ENCODE measurements at regions not wholly inside any gene's neighbourhood (a gene's known extent, or its start where the extent isn't known, plus 50 kb on each side); places are given as distances from the start of the nearest gene placed in this dataset.

GRCh38 chr7:94054130-94054529 is 50.0 kb upstream of the BET1 start:
- no peak overlapping the region for H3K4me2 ChIP-seq (ENCODE audit: insufficient read depth, low read length)
- no TSS peak for BruUV-seq (replicated peaks)
- H3K36me3 ChIP-seq (ENCODE audit: control insufficient read depth, insufficient read depth, low read length): no peaks in the 10 kb centered on the region
- no peak overlapping the region for H3K27ac ChIP-seq (ENCODE audit: extremely low read depth, low read depth, low read length)
- ChIA-PET POLR2A (no interaction called here), CTCF (ENCODE audit: low intra/inter-chr PET ratio) (no interaction called here)
- no peak for FAIRE-seq
- WGBS (ENCODE audit: insufficient coverage, low coverage, missing lambda C conversion rate): 5% methylated on average over 4 of the region's 4 CpGs
- no peak overlapping the region for H3K9ac ChIP-seq (ENCODE audit: insufficient read depth in 1 of 2, low read depth in 2 of 2, low read length in 2 of 2)
- H3K4me1 ChIP-seq (replicated peaks in 1 of 2; ENCODE audit: control insufficient read depth in 2 of 2, insufficient read depth in 2 of 2, low read length in 2 of 2): no peaks in the 10 kb centered on the region
- H3K27me3 ChIP-seq (ENCODE audit: control insufficient read depth in 2 of 2, insufficient read depth in 2 of 2, low read length in 2 of 2): no peaks in the 10 kb centered on the region; a peak in 1 of 5 replicates
- H3K79me2 ChIP-seq (ENCODE audit: control insufficient read depth, insufficient read depth, low read length): no peaks in the 10 kb centered on the region
- intact Hi-C loops (cut with micrococcal nuclease) (no loop called here), in situ Hi-C loops (cut with MboI) (no loop called here)
- no peak for DNase-seq (ENCODE audit: extremely low read depth in 1 of 4, low spot score in 3 of 4)
- no peak for ATAC-seq
- no peaks in the 10 kb centered on the region for H4K20me1 ChIP-seq (replicated peaks; ENCODE audit: control insufficient read depth, insufficient read depth, low read length)
- H2AFZ ChIP-seq (ENCODE audit: low read depth, low read length): no peak overlapping the region
- no peaks in the 10 kb centered on the region for H3K9me1 ChIP-seq (ENCODE audit: control insufficient read depth, insufficient read depth, low read length)
- no peaks in the 10 kb centered on the region for H3K9me3 ChIP-seq (replicated peaks; ENCODE audit: control insufficient read depth, insufficient read depth, low read depth, low read length)
- no peak overlapping the region for H3K4me3 ChIP-seq
- TF ChIP-seq ZNF24 (IDR thresholded peaks at IDR 0.05): no peak
- no peak for TF ChIP-seq SNIP1 (IDR thresholded peaks at IDR 0.05; ENCODE audit: low read depth)
- no peak for TF ChIP-seq ATF6 (CRISPR knock-in tag; IDR thresholded peaks at IDR 0.05)
- no peak for TF ChIP-seq CREB5 (CRISPR knock-in tag; IDR thresholded peaks at IDR 0.05)
- TF ChIP-seq AFF4 (CRISPR knock-in tag; IDR thresholded peaks at IDR 0.05): no peak
- TF ChIP-seq PRDM10 (IDR thresholded peaks at IDR 0.05; ENCODE audit: partially characterized antibody): no peak
- TF ChIP-seq GABPB2 (CRISPR knock-in tag; conservative IDR thresholded peaks at IDR 0.05): no peak
- no peak for TF ChIP-seq CCNT2 (IDR thresholded peaks at IDR 0.05; ENCODE audit: borderline replicate concordance, extremely low read depth, insufficient read length, low read depth, low read length)
- TF ChIP-seq RAD51 (IDR thresholded peaks at IDR 0.05; ENCODE audit: borderline replicate concordance, low read depth): no peak
- TF ChIP-seq E2F6 (IDR thresholded peaks at IDR 0.05; ENCODE audit: borderline replicate concordance in 1 of 2, extremely low read depth in 1 of 2, insufficient read depth in 1 of 2, insufficient read length in 1 of 2, low read depth in 1 of 2, low read length in 1 of 2, poor library complexity in 1 of 2, severe bottlenecking in 1 of 2): no peak
